Thyroid gland (tissue), 4 donors: ENCODE measurements at regions not wholly inside any gene's neighbourhood (a gene's known extent, or its start where the extent isn't known, plus 50 kb on each side); places are given as distances from the start of the nearest gene placed in this dataset.

Experiments
- POLR2A ChIP-seq, 2 donors: fragments of 450-650 bp; IDR thresholded peaks; one replicate each; pipeline ENCODE4 v1.6.1; 2017; ENCODE audit warnings: antibody characterized with exemption in 2 of 2, mild to moderate bottlenecking in 2 of 2, moderate library complexity in 1 of 2
- TF ChIP-seq, protein P1 (sequence below), 6 experiments: fragments of 200-600 bp in 3 of 6; fragments of 450-650 bp in 3 of 6; sonication (generic) in 3 of 6; IDR thresholded peaks; one replicate each; pipeline ENCODE4 v1.5.1; 2016 to 2019; ENCODE audit warnings: antibody characterized with exemption in 6 of 6, mild to moderate bottlenecking in 2 of 6, inconsistent platforms in 1 of 6, moderate library complexity in 1 of 6

GRCh38 chrX:114017086-114017485, 566.8 kb upstream of the HTR2C start:
- TF ChIP-seq, protein P1, sequence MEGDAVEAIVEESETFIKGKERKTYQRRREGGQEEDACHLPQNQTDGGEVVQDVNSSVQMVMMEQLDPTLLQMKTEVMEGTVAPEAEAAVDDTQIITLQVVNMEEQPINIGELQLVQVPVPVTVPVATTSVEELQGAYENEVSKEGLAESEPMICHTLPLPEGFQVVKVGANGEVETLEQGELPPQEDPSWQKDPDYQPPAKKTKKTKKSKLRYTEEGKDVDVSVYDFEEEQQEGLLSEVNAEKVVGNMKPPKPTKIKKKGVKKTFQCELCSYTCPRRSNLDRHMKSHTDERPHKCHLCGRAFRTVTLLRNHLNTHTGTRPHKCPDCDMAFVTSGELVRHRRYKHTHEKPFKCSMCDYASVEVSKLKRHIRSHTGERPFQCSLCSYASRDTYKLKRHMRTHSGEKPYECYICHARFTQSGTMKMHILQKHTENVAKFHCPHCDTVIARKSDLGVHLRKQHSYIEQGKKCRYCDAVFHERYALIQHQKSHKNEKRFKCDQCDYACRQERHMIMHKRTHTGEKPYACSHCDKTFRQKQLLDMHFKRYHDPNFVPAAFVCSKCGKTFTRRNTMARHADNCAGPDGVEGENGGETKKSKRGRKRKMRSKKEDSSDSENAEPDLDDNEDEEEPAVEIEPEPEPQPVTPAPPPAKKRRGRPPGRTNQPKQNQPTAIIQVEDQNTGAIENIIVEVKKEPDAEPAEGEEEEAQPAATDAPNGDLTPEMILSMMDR (IDR thresholded peaks at IDR 0.05) = no peak
- no peak for TF ChIP-seq POLR2A (IDR thresholded peaks at IDR 0.05)
